CD14-positive monocyte (primary cell): ENCODE measurements at regions not wholly inside any gene's neighbourhood (a gene's known extent, or its start where the extent isn't known, plus 50 kb on each side); places are given as distances from the start of the nearest gene placed in this dataset.

Experiments used
- DNase-seq, 3 donors: peaks; one replicate each; pipeline ENCODE4 v3.0.0-alpha.2; 2011 to 2022
- H2AFZ ChIP-seq: 2 replicates; pipeline ENCODE4 v1.6.0; 2012; ENCODE audit warnings: mild to moderate bottlenecking, low read depth, low read length, inconsistent platforms; ENCODE audit not compliant: insufficient read depth, poor library complexity, severe bottlenecking
- H3K27ac ChIP-seq, 2 donors: 1 replicate in 1 of 2; 2 replicates in 1 of 2; pipeline ENCODE4 v1.5.1; 2012 to 2013; ENCODE audit warnings: low read length in 2 of 2, control low read depth in 1 of 2, inconsistent platforms in 1 of 2, low read depth in 1 of 2, mild to moderate bottlenecking in 1 of 2
- H3K27me3 ChIP-seq, 2 donors: one replicate each; pipeline versions ENCODE4 v1.6.0 to v1.6.1; 2011 to 2013; ENCODE audit warnings: low read length in 2 of 2; ENCODE audit not compliant: control insufficient read depth in 2 of 2, insufficient read depth in 2 of 2
- H3K36me3 ChIP-seq, 2 donors: replicated peaks in 1 of 2; 1 replicate in 1 of 2; 2 replicates in 1 of 2; pipeline versions ENCODE4 v1.5.1 to v1.6.1; 2012 to 2013; ENCODE audit warnings: low read length in 2 of 2, control low read depth in 1 of 2, inconsistent platforms in 1 of 2, mild to moderate bottlenecking in 1 of 2; ENCODE audit not compliant: insufficient read depth in 2 of 2, control insufficient read depth in 1 of 2
- H3K4me1 ChIP-seq, 2 donors: 1 replicate in 1 of 2; 2 replicates in 1 of 2; pipeline versions ENCODE4 v1.5.1 to v1.6.1; 2012 to 2013; ENCODE audit warnings: low read length in 2 of 2, control low read depth in 1 of 2, inconsistent platforms in 1 of 2, mild to moderate bottlenecking in 1 of 2, moderate library complexity in 1 of 2; ENCODE audit not compliant: insufficient read depth in 2 of 2, control insufficient read depth in 1 of 2
- H3K4me2 ChIP-seq: replicated peaks from 2 replicates; pipeline ENCODE3; 2012; ENCODE audit warnings: low read length, moderate library complexity, mild to moderate bottlenecking; ENCODE audit not compliant: poor library complexity, severe bottlenecking; ENCODE audit errors: extremely low read depth
- H3K4me3 ChIP-seq, 3 experiments: fragments of 200-600 bp in 1 of 3; sonication (generic) in 1 of 3; replicated peaks in 1 of 3; 1 replicate in 2 of 3; 2 replicates in 1 of 3; pipeline ENCODE4 v1.5.1; 2011 to 2013; ENCODE audit warnings: low read length in 3 of 3, mild to moderate bottlenecking in 3 of 3, control low read depth in 2 of 3, low read depth in 2 of 3, inconsistent platforms in 1 of 3, moderate library complexity in 1 of 3
- H3K79me2 ChIP-seq: 2 replicates; pipeline ENCODE4 v1.6.0; 2012; ENCODE audit warnings: mild to moderate bottlenecking, control low read depth, inconsistent platforms, low read length, moderate library complexity; ENCODE audit not compliant: insufficient read depth
- H3K9ac ChIP-seq: 2 replicates; pipeline ENCODE4 v1.6.0; 2017; ENCODE audit warnings: low read length, mild to moderate bottlenecking; ENCODE audit not compliant: insufficient read depth, poor library complexity, severe bottlenecking
- H3K9me3 ChIP-seq, 2 donors: replicated peaks in 1 of 2; 1 replicate in 1 of 2; 2 replicates in 1 of 2; pipeline versions ENCODE4 v1.5.1 to v1.6.1; 2012 to 2013; ENCODE audit warnings: low read length in 2 of 2, control low read depth in 1 of 2; ENCODE audit not compliant: control insufficient read depth in 1 of 2, insufficient read depth in 1 of 2
- H4K20me1 ChIP-seq: 2 replicates; pipeline ENCODE4 v1.6.0; 2012; ENCODE audit warnings: mild to moderate bottlenecking, low read length, control low read depth, moderate library complexity; ENCODE audit not compliant: insufficient read depth
- H3K27ac Mint-ChIP-seq, 7 donors: one replicate each; pipeline ENCODE4 v1.8.0; 2020; ENCODE audit warnings: mild to moderate bottlenecking in 7 of 7, mixed read lengths in 7 of 7, moderate library complexity in 6 of 7, inconsistent platforms in 2 of 7
- H3K27me3 Mint-ChIP-seq, 3 donors: one replicate each; pipeline ENCODE4 v1.8.0; 2021 to 2022; ENCODE audit warnings: low read depth in 3 of 3, mild to moderate bottlenecking in 3 of 3, mixed read lengths in 3 of 3, moderate library complexity in 3 of 3, inconsistent platforms in 1 of 3
- H3K36me3 Mint-ChIP-seq, 2 donors: one replicate each; pipeline ENCODE4 v1.8.0; 2020; ENCODE audit warnings: mixed read lengths in 2 of 2, inconsistent platforms in 1 of 2, mild to moderate bottlenecking in 1 of 2
- H3K4me1 Mint-ChIP-seq: one replicate; pipeline ENCODE4 v1.8.0; 2020; ENCODE audit warnings: mild to moderate bottlenecking, mixed read lengths
- H3K4me3 Mint-ChIP-seq, 2 donors: one replicate each; pipeline ENCODE4 v1.8.0; 2020; ENCODE audit warnings: mild to moderate bottlenecking in 2 of 2, mixed read lengths in 2 of 2, moderate library complexity in 1 of 2
- H3K9me3 Mint-ChIP-seq, 7 donors: one replicate each; pipeline ENCODE4 v1.8.0; 2020 to 2022; ENCODE audit warnings: mixed read lengths in 7 of 7, mild to moderate bottlenecking in 6 of 7, moderate library complexity in 6 of 7, inconsistent platforms in 2 of 7
- WGBS: methylation state at CpG from one replicate; pipeline ENCODE4 v1.1.5; 2013; ENCODE audit warnings: missing lambda C conversion rate; ENCODE audit not compliant: insufficient coverage; 5-methylcytosine and 5-hydroxymethylcytosine counted together
- intact Hi-C, 2 donors: fragments of 100-400 bp; cut with micrococcal nuclease; formaldehyde crosslinking; loops; one replicate each; pipeline versions ENCODE4 v1.15.0 to v1.15.1; 2023
- TF ChIP-seq, protein P1 (sequence below): fragments of 200-600 bp; IDR thresholded peaks from one replicate; pipeline ENCODE4 v1.8.0; 2022; ENCODE audit warnings: antibody characterized with exemption, mild to moderate bottlenecking

DNA sequence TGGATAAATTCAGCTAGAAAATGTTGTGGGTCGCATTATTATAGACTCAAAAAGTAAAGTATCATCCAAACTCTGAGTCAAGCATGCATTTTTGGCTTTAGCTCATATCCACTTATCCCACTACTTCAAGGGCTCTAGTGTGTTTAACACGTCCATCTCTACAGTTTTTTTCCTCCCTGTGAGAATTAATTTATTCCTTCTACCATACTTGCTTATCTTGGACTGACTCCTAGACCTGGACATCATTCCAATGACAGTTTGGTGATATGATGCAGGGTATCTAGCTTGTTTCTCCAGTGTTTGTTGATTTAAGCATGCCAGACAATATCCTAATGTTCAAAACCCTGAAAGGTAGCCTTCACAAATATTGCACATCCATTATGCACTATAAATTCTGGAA lies 1037.1 kb upstream of the INTU start:
- TF ChIP-seq, protein P1, sequence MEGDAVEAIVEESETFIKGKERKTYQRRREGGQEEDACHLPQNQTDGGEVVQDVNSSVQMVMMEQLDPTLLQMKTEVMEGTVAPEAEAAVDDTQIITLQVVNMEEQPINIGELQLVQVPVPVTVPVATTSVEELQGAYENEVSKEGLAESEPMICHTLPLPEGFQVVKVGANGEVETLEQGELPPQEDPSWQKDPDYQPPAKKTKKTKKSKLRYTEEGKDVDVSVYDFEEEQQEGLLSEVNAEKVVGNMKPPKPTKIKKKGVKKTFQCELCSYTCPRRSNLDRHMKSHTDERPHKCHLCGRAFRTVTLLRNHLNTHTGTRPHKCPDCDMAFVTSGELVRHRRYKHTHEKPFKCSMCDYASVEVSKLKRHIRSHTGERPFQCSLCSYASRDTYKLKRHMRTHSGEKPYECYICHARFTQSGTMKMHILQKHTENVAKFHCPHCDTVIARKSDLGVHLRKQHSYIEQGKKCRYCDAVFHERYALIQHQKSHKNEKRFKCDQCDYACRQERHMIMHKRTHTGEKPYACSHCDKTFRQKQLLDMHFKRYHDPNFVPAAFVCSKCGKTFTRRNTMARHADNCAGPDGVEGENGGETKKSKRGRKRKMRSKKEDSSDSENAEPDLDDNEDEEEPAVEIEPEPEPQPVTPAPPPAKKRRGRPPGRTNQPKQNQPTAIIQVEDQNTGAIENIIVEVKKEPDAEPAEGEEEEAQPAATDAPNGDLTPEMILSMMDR = no peak
- Mint-ChIP-seq H3K4me3 (no peak overlapping the region), H3K27me3 (no peaks in the 10 kb centered on the region), H3K36me3 (no peaks in the 10 kb centered on the region), H3K4me1 (no peaks in the 10 kb centered on the region), H3K27ac (no peak overlapping the region), H3K9me3 (peaks cover 0 to 1% (median 0%) of the 10 kb centered on the region in 7 donors)
- WGBS = 80% methylated on average over 1 of the region's 2 CpGs
- Histone ChIP-seq H3K27ac (no peak overlapping the region), H3K27me3 (no peaks in the 10 kb centered on the region), H3K4me2 (no peak overlapping the region), H3K9me3 (no peaks in the 10 kb centered on the region), H3K4me3 (no peak overlapping the region), H3K79me2 (no peaks in the 10 kb centered on the region), H3K4me1 (no peaks in the 10 kb centered on the region), H4K20me1 (no peaks in the 10 kb centered on the region), H2AFZ (no peak overlapping the region), H3K9ac (no peak overlapping the region), H3K36me3 (no peaks in the 10 kb centered on the region)
- intact Hi-C loops = no loop called here
- DNase-seq = no peak

- H3K27me3 ChIP-seq = no peaks in the 10 kb centered on the region
- H4K20me1 ChIP-seq = no peaks in the 10 kb centered on the region
- Mint-ChIP-seq H3K9me3 (peaks cover 0 to 1% (median 0%) of the 10 kb centered on the region in 7 donors), H3K27me3 (no peaks in the 10 kb centered on the region), H3K4me1 (no peaks in the 10 kb centered on the region), H3K4me3 (no peak overlapping the region), H3K36me3 (no peaks in the 10 kb centered on the region), H3K27ac (no peak overlapping the region)
- H3K9me3 ChIP-seq = no peaks in the 10 kb centered on the region
- no CpG with 5 or more reads among the region's 4 CpGs for WGBS
- no peak overlapping the region for H3K9ac ChIP-seq
- no peak overlapping the region for H3K27ac ChIP-seq
- no peaks in the 10 kb centered on the region for H3K4me1 ChIP-seq
- H3K4me2 ChIP-seq = no peak overlapping the region
- no peak overlapping the region for H2AFZ ChIP-seq
- TF ChIP-seq, protein P1 = no peak
- no peak overlapping the region for H3K4me3 ChIP-seq
- no peak for DNase-seq
- intact Hi-C loops = no loop called here
- no peaks in the 10 kb centered on the region for H3K79me2 ChIP-seq
- H3K36me3 ChIP-seq = no peaks in the 10 kb centered on the region
These were observed 1033.0 kb upstream of the INTU start for GRCh38 chr4:126599746-126600145.
